Hematopoietic multipotent progenitor cell treated with erythropoietin and hydrocortisone succinate and interleukin-3 and kit ligand, for 15 days (in vitro differentiated cells): ENCODE measurements at regions not wholly inside any gene's neighbourhood (a gene's known extent, or its start where the extent isn't known, plus 50 kb on each side); places are given as distances from the start of the nearest gene placed in this dataset.
"Not testable (repeated sequence)": the region's sequence is repeated elsewhere in the genome, so short reads cannot be mapped to it uniquely, and the experiment has no call there.

Experiments
- DNase-seq: peaks from one replicate; pipeline ENCODE4 v3.0.0-alpha.2; 2015; ENCODE audit warnings: low spot score

- DNase-seq, result no peak
These were observed 104.1 kb upstream of the DPP6 start for GRCh38 chr7:153948060-153948459.

GRCh38 chr7:153951316-153951715 is 100.9 kb upstream of the DPP6 start:
- no peak for DNase-seq

- no peak for DNase-seq
These were observed 97.7 kb upstream of the DPP6 start for GRCh38 chr7:153954477-153954876.

GRCh38 chr7:153957677-153958076 is 94.5 kb upstream of the DPP6 start:
- not testable (repeated sequence) for DNase-seq

GRCh38 chr7:153958381-153958780 is 93.8 kb upstream of the DPP6 start:
- not testable (repeated sequence) for DNase-seq

GRCh38 chr7:153958789-153959188 is 93.4 kb upstream of the DPP6 start:
- DNase-seq, result not testable (repeated sequence)

- not testable (repeated sequence) for DNase-seq
These were observed 87.6 kb upstream of the DPP6 start for GRCh38 chr7:153964481-153965112.

- not testable (repeated sequence) for DNase-seq
These were observed 83.2 kb upstream of the DPP6 start for GRCh38 chr7:153969016-153969415.

- not testable (repeated sequence) for DNase-seq
These were observed 77.6 kb upstream of the DPP6 start for GRCh38 chr7:153974603-153975002.

- not testable (repeated sequence) for DNase-seq
These were observed 75.5 kb upstream of the DPP6 start for GRCh38 chr7:153976745-153977144.

- DNase-seq, result not testable (repeated sequence)
These were observed 69.0 kb upstream of the DPP6 start for GRCh38 chr7:153983186-153983585.

- not testable (repeated sequence) for DNase-seq
These were observed 63.1 kb upstream of the DPP6 start for GRCh38 chr7:153989066-153989627.

- DNase-seq, result not testable (repeated sequence)
These were observed 62.3 kb upstream of the DPP6 start for GRCh38 chr7:153989742-153990425.

GRCh38 chr7:153991471-153991870 is 60.7 kb upstream of the DPP6 start:
- DNase-seq, result not testable (repeated sequence)

GRCh38 chr7:153993402-153993801 is 58.8 kb upstream of the DPP6 start:
- not testable (repeated sequence) for DNase-seq

GRCh38 chr7:153998896-153999295 is 53.3 kb upstream of the DPP6 start:
- not testable (repeated sequence) for DNase-seq
